HG02610 (cell line): ENCODE measurements at regions not wholly inside any gene's neighbourhood (a gene's known extent, or its start where the extent isn't known, plus 50 kb on each side); places are given as distances from the start of the nearest gene placed in this dataset.
"Not testable (repeated sequence)": the region's sequence is repeated elsewhere in the genome, so short reads cannot be mapped to it uniquely, and the experiment has no call there.

ENCODE experiments used
- ATAC-seq: cut with Tn5 transposase; IDR thresholded peaks from one replicate; pipeline ENCODE4 v1.9.1; 2021; ENCODE audit warnings: mild to moderate bottlenecking, moderate library complexity; ENCODE audit not compliant: unreplicated experiment

GRCh38 chr1:98575955-98576354 is 85.6 kb upstream of the SNX7 start:
- ATAC-seq: no peak

DNA sequence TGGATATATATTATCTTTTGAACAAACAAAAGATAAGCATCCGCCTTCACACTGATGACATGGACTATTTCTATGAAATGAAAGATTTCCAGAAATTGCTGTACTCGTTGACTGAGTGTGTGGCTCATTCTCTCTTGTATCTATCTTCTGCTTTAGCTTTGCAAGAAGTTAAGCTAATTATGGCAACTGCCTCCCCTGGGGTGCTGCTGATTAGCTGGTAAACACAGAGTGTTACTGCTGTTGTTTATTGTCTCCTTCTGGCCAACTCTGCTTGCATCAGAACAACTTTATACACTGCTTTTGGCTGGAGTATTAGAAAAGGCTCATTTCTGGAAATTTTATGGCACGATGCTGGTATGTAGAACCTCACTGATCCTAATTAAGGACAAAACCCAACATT is 95.6 kb upstream of the SNX7 start:
- no peak for ATAC-seq

GRCh38 chr1:98559291-98559690 is 102.2 kb upstream of the SNX7 start:
- ATAC-seq: no peak

GRCh38 chr1:98557895-98558294 is 103.6 kb upstream of the SNX7 start:
- no peak for ATAC-seq

GRCh38 chr1:98556521-98557158 is 104.9 kb upstream of the SNX7 start:
- peak; percentile 44 for ATAC-seq

DNA sequence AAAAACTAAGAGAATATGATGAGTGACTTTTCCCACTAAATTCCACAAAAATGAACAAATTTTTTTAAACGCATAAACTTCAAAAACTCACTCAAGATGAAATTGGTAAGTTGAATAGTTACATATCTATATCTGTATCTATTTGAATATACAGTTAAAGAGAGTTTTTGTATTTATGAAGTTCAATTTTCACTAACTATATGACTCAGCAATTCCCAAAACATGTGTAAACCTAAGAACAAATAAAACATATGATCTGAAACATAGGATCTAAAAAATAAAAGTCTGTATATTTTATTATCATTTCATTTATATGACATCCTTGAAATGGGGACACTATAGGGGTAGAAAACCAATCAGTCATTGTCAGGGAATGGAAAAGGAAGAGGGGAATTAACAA is 105.7 kb upstream of the SNX7 start:
- ATAC-seq: no peak

DNA sequence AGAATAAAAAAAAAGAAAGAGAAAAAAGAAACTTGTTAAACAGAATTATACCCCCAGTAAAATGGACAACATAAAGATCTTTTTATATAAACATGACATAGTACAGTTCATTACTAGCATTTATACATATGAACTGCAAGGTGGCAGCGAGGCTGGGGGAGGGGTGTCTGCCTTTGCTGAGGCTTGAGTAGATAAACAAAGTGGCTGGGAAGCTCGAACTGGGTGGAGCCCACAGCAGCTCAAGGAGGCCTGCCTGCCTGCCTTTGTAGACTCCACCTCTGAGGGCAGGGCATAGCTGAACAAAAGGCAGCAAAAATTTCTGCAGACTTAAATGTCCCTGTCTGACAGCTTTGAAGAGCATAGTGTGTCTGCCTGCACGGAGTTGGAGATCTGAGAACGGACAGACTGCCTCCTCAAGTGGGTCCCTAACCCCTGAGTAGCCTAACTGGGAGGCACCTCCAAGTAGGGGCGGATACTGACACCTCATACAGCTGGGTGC is 108.9 kb upstream of the SNX7 start:
- ATAC-seq: not testable (repeated sequence)

- ATAC-seq: no peak
These were observed 111.4 kb upstream of the SNX7 start for GRCh38 chr1:98550076-98550475.

GRCh38 chr1:98546319-98546718 is 115.2 kb upstream of the SNX7 start:
- no peak for ATAC-seq

- no peak for ATAC-seq
These were observed 123.4 kb upstream of the SNX7 start for GRCh38 chr1:98538106-98538505.

- ATAC-seq: no peak
These were observed 138.3 kb upstream of the SNX7 start for GRCh38 chr1:98523256-98523655.

- ATAC-seq: no peak
These were observed 145.2 kb upstream of the SNX7 start for GRCh38 chr1:98516306-98516705.

DNA sequence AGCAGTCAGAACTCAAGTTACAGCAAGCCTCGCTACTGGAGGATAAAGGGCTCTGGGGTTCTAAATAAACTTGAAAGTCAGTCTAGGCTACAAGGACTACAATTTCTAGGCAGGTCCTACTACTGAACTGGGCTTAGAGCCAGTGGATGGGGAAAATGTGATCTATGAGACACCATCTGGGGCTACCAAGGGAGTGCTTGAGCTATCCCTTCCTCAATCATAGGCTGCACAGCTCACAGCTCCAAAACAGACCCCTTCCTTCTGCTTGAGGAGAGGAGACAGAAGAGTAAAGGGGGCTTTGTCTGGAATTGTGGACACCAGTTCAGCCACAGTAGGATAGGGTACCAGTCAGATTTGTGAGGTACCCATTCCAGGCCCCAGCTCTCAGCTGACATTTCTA is 145.8 kb upstream of the SNX7 start:
- ATAC-seq: no peak

DNA sequence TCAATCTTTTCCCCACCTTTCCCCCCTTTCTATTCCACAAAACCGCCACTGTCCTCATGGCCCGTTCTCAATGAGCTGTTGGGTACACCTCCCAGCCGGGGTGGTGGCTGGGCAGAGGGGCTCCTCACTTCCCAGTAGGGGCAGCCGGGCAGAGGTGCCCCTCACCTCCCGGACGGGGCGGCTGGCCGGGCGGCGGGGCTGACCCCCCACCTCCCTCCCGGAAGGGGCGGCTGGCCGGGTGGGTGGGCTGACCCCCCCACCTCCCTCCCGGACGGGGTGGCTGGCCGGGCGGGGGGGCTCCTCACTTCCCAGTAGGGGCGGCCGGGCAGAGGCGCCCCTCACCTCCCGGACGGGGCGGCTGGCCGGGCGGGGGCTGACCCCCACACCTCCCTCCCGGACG is 149.3 kb upstream of the SNX7 start:
- ATAC-seq: not testable (repeated sequence)

GRCh38 chr1:98503771-98504170 is 157.8 kb upstream of the SNX7 start:
- ATAC-seq: no peak

DNA sequence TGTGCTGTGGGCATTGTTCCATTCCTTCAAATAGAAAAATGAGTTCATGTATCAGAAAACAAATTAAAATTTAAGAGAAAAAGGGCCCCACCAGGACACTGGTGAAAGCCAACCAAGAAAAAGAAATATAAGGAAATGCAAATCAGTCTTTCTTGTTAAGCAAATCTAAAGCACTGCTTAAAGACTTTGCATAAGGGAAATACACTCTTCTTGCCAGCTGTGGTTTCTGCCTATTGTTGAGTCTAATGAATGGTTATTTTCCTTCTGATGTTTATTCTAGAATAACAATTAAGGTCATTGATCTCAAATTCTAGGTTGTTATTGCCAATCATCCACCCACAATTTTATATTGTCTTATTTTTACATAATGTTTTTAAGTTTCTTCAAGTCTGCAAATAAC is 158.6 kb upstream of the SNX7 start:
- ATAC-seq: no peak

- ATAC-seq: no peak
These were observed 161.2 kb upstream of the SNX7 start for GRCh38 chr1:98500324-98500723.

GRCh38 chr1:98498651-98499050 is 162.9 kb upstream of the SNX7 start:
- ATAC-seq: no peak

- ATAC-seq: no peak
These were observed 164.0 kb upstream of the SNX7 start for GRCh38 chr1:98497497-98497896.

DNA sequence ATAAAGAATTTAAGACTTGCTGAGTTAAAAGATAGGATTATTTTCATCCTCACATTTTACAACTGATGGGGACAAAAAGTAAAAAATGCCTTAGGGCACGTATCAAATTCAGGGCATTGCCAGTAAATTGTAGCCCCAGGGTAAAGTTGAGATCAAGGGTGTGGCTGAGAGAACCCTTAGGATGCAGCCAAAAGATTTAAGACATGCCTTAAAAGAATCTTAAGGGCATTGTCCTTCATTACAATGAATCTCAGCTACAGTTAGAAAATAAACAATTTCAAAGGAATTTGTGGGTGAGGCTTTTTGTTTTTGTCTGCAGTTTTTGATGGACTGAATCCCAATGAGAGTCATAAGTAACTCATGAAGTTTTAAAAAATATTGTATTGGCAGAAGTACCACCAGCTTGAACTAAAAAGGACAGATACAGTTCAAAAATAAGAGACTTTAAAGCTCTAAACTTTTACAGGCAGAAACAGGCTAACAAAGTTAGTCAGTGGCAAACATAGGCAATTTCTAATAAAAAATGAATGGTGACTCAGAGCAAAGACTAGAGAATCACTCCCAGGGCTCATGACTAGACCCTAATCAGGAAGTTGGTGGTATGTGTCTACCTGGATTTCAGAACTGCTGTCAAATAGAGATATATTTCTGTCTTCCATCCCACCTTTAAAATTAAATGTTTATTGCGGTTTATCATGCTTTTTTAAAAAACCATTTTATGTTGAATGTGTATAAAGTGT is 165.1 kb upstream of the SNX7 start:
- no peak for ATAC-seq

DNA sequence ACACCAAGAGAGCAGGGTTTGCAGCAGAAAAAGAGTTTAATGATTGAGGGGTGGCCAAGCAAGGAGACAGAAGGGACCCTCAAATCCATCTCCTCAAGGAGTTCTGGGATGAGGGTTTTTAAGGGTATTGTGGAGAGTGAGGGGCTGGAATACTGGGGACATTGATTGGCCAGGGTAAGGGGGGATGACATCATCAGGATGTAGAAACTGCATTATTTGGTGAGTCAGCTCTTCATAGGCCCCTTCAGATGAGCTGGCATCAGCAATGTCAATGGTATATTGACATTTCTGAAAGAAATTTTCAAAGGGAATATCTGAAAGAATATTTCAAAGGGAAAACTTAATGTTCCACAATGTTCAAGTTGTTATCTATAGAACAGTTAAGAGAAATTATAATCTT is 168.1 kb upstream of the SNX7 start:
- no peak for ATAC-seq

- no peak for ATAC-seq
These were observed 171.4 kb upstream of the SNX7 start for GRCh38 chr1:98490099-98490498.

- ATAC-seq: no peak
These were observed 173.9 kb upstream of the SNX7 start for GRCh38 chr1:98487620-98488019.
